GM18498 (cell line): ENCODE measurements at regions not wholly inside any gene's neighbourhood (a gene's known extent, or its start where the extent isn't known, plus 50 kb on each side); places are given as distances from the start of the nearest gene placed in this dataset.
A peak's percentile ranks its signal among the peaks of the same experiment; 100 is the strongest.
"Not testable (repeated sequence)": the region's sequence is repeated elsewhere in the genome, so short reads cannot be mapped to it uniquely, and the experiment has no call there.

Source experiments
- ATAC-seq: cut with Tn5 transposase; IDR thresholded peaks from one replicate; pipeline ENCODE4 v1.9.1; 2021; ENCODE audit warnings: mild to moderate bottlenecking, moderate library complexity; ENCODE audit not compliant: unreplicated experiment

GRCh38 chr3:193040836-193041672, 123.4 kb upstream of the MB21D2 start:
- peak; percentile 72 for ATAC-seq

GRCh38 chr3:193046371-193046770, 128.7 kb upstream of the MB21D2 start:
- ATAC-seq = no peak

GRCh38 chr3:193047461-193047860, 129.8 kb upstream of the MB21D2 start:
- not testable (repeated sequence) for ATAC-seq

GRCh38 chr3:193048127-193048526, 130.5 kb upstream of the MB21D2 start:
- ATAC-seq = no peak

- no peak for ATAC-seq
Observed at GRCh38 chr3:193049935-193050334, 132.3 kb upstream of the MB21D2 start.

- no peak for ATAC-seq
Observed at GRCh38 chr3:193051314-193051713, 133.7 kb upstream of the MB21D2 start.

- no peak for ATAC-seq
Observed at GRCh38 chr3:193052354-193053045, 134.8 kb upstream of the MB21D2 start.

GRCh38 chr3:193053046-193053435, 135.4 kb upstream of the MB21D2 start:
- no peak for ATAC-seq

GRCh38 chr3:193055352-193055751, 137.7 kb upstream of the MB21D2 start:
- no peak for ATAC-seq

- ATAC-seq = no peak
Observed at GRCh38 chr3:193057616-193058015, 140.0 kb upstream of the MB21D2 start.

- ATAC-seq = no peak
Observed at GRCh38 chr3:193060748-193061546, 143.3 kb upstream of the MB21D2 start.

- no peak for ATAC-seq
Observed at GRCh38 chr3:193068365-193068764, 150.7 kb upstream of the MB21D2 start.

- peak; percentile 51 for ATAC-seq
Observed at GRCh38 chr3:193069732-193070131, 152.1 kb upstream of the MB21D2 start.

- no peak for ATAC-seq
Observed at GRCh38 chr3:193078996-193079753, 161.5 kb upstream of the MB21D2 start.

- no peak for ATAC-seq
Observed at GRCh38 chr3:193080821-193081365, 160.1 kb upstream of the PLAAT1 start.

- ATAC-seq = no peak
Observed at GRCh38 chr3:193085655-193086054, 155.4 kb upstream of the PLAAT1 start.

GRCh38 chr3:193086681-193087080, 154.3 kb upstream of the PLAAT1 start:
- no peak for ATAC-seq

- no peak for ATAC-seq
Observed at GRCh38 chr3:193087336-193087735, 153.7 kb upstream of the PLAAT1 start.

GRCh38 chr3:193095366-193095765, 145.7 kb upstream of the PLAAT1 start:
- no peak for ATAC-seq

GRCh38 chr3:193096076-193096475, 144.9 kb upstream of the PLAAT1 start:
- ATAC-seq = no peak
